GM23248 (cell line): ENCODE measurements at regions not wholly inside any gene's neighbourhood (a gene's known extent, or its start where the extent isn't known, plus 50 kb on each side); places are given as distances from the start of the nearest gene placed in this dataset.
"Not testable (repeated sequence)": the region's sequence is repeated elsewhere in the genome, so short reads cannot be mapped to it uniquely, and the experiment has no call there.

ENCODE experiments used
- DNase-seq: peaks from one replicate; pipeline ENCODE4 v3.0.0-alpha.2; 2015
- H2AFZ ChIP-seq: fragments of 200-600 bp; sonication (generic); 2 replicates; pipeline ENCODE4 v1.6.1; 2016; ENCODE audit warnings: antibody characterized with exemption
- H3F3A ChIP-seq: fragments of 200-600 bp; sonication (generic); 2 replicates; pipeline ENCODE4 v1.6.1; 2016; ENCODE audit warnings: mild to moderate bottlenecking, antibody characterized with exemption, mixed run types; ENCODE audit not compliant: insufficient read depth
- H3K27ac ChIP-seq: fragments of 200-600 bp; sonication (generic); 2 replicates; pipeline ENCODE4 v1.5.1; 2016; ENCODE audit warnings: mild to moderate bottlenecking
- H3K27me3 ChIP-seq: fragments of 200-600 bp; sonication (generic); replicated peaks from 2 replicates; pipeline ENCODE4 v1.6.1; 2016; ENCODE audit warnings: mild to moderate bottlenecking; ENCODE audit not compliant: insufficient read depth
- H3K36me3 ChIP-seq: fragments of 200-600 bp; sonication (generic); 2 replicates; pipeline ENCODE4 v1.6.1; 2016; ENCODE audit warnings: low read depth, mild to moderate bottlenecking
- H3K4me1 ChIP-seq: fragments of 200-600 bp; sonication (generic); 2 replicates; pipeline ENCODE4 v1.6.1; 2016; ENCODE audit warnings: mild to moderate bottlenecking; ENCODE audit not compliant: insufficient read depth
- H3K4me2 ChIP-seq: fragments of 200-600 bp; sonication (generic); one replicate; pipeline ENCODE4 v1.6.1; 2016; ENCODE audit warnings: mild to moderate bottlenecking; ENCODE audit not compliant: unreplicated experiment
- H3K4me3 ChIP-seq: fragments of 200-600 bp; sonication (generic); 2 replicates; pipeline ENCODE4 v1.5.1; 2016; ENCODE audit warnings: mild to moderate bottlenecking
- H3K79me2 ChIP-seq: fragments of 200-600 bp; sonication (generic); 2 replicates; pipeline ENCODE4 v1.6.1; 2016; ENCODE audit warnings: mild to moderate bottlenecking; ENCODE audit not compliant: insufficient read depth
- H3K9ac ChIP-seq: fragments of 200-600 bp; sonication (generic); 2 replicates; pipeline ENCODE4 v1.6.1; 2016; ENCODE audit warnings: mild to moderate bottlenecking
- H3K9me2 ChIP-seq: fragments of 200-600 bp; sonication (generic); 2 replicates; pipeline ENCODE4 v1.6.1; 2016; ENCODE audit warnings: mixed run types, mild to moderate bottlenecking, moderate library complexity; ENCODE audit not compliant: insufficient read depth
- H3K9me3 ChIP-seq: fragments of 200-600 bp; sonication (generic); one replicate; pipeline ENCODE4 v1.6.1; 2017; ENCODE audit warnings: low read depth
- H4K20me1 ChIP-seq: fragments of 200-600 bp; sonication (generic); 2 replicates; pipeline ENCODE4 v1.6.0; 2016; ENCODE audit not compliant: insufficient read depth
- EZH2 ChIP-seq: fragments of 200-600 bp; sonication (generic); IDR thresholded peaks from 2 replicates; pipeline ENCODE4 v1.6.1; 2018; ENCODE audit warnings: antibody characterized with exemption, mild to moderate bottlenecking; ENCODE audit not compliant: insufficient read depth, poor library complexity, severe bottlenecking
- EZH2phosphoT487 ChIP-seq: fragments of 200-600 bp; sonication (generic); IDR thresholded peaks from 2 replicates; pipeline ENCODE4 v1.6.1; 2018; ENCODE audit warnings: antibody characterized with exemption, moderate library complexity, mild to moderate bottlenecking, low read depth; ENCODE audit not compliant: insufficient read depth
- WGBS, 2 experiments: methylation state at CpG; one replicate each; pipeline ENCODE4 v1.1.6; 2015 to 2017; ENCODE audit warnings: low lambda C conversion rate in 2 of 2, low coverage in 1 of 2; ENCODE audit errors: missing lambda C conversion rate in 2 of 2; 5-methylcytosine and 5-hydroxymethylcytosine counted together
- in situ Hi-C: fragments of 300-500 bp; cut with MboI; formaldehyde crosslinking; loops from 2 replicates; pipeline ENCODE4 v1.15.0; 2020

- Histone ChIP-seq H3K9ac (no peak overlapping the region), H3F3A (no peaks in the 10 kb centered on the region), H2AFZ (no peak overlapping the region), H3K9me3 (no peaks in the 10 kb centered on the region), H3K36me3 (no peaks in the 10 kb centered on the region), H3K27me3 (no peaks in the 10 kb centered on the region), H3K4me3 (no peak overlapping the region), H3K79me2 (no peaks in the 10 kb centered on the region), H3K4me1 (no peaks in the 10 kb centered on the region), H3K9me2 (no peaks in the 10 kb centered on the region), H3K4me2 (no peak overlapping the region), H3K27ac (no peak overlapping the region), H4K20me1 (no peaks in the 10 kb centered on the region)
- DNase-seq: no peak
- 90 to 95% methylated on average over 4 of the region's 4 CpGs for WGBS, 2 experiments
- in situ Hi-C loops: loop anchor here (25.0 kb wide), 3 partner anchors 741 to 866 kb away; no protein-coding TSS in a partner anchor
- TF ChIP-seq EZH2 (no peak), EZH2phosphoT487 (no peak)
Measured at GRCh38 chr1:61028136-61028535, 54.2 kb upstream of the NFIA start.

- H3K9me3 ChIP-seq, H3K36me3 ChIP-seq, H3K9me2 ChIP-seq, H3K4me1 ChIP-seq, H4K20me1 ChIP-seq, H3K9ac ChIP-seq, H3F3A ChIP-seq, DNase-seq, H3K4me3 ChIP-seq, in situ Hi-C loops, H3K4me2 ChIP-seq, H3K27ac ChIP-seq, H2AFZ ChIP-seq, H3K79me2 ChIP-seq: not testable (repeated sequence)
- 77 to 85% methylated on average over 7 of the region's 7 CpGs for WGBS, 2 experiments
- H3K27me3 ChIP-seq: peaks cover 18% of the 10 kb centered on the region
Measured at GRCh38 chr1:61018068-61018467, 64.3 kb upstream of the NFIA start.

GRCh38 chr1:61017651-61018050 is 64.7 kb upstream of the NFIA start:
- Histone ChIP-seq H3K9me2 (no peaks in the 10 kb centered on the region), H3F3A (no peaks in the 10 kb centered on the region), H2AFZ (no peak overlapping the region), H4K20me1 (no peaks in the 10 kb centered on the region), H3K36me3 (no peaks in the 10 kb centered on the region), H3K27me3 (peaks cover 18% of the 10 kb centered on the region), H3K27ac (no peak overlapping the region), H3K4me3 (no peak overlapping the region), H3K9ac (no peak overlapping the region), H3K4me1 (no peaks in the 10 kb centered on the region), H3K4me2 (no peak overlapping the region), H3K9me3 (no peaks in the 10 kb centered on the region), H3K79me2 (no peaks in the 10 kb centered on the region)
- in situ Hi-C loops: no loop called here
- 29 to 37% methylated on average over 1 of the region's 1 CpG for WGBS, 2 experiments
- no peak for DNase-seq
- no peak for TF ChIP-seq EZH2phosphoT487
- TF ChIP-seq EZH2: no peak

- H4K20me1 ChIP-seq: no peaks in the 10 kb centered on the region
- no peak overlapping the region for H3K4me2 ChIP-seq
- no peaks in the 10 kb centered on the region for H3K36me3 ChIP-seq
- TF ChIP-seq EZH2: no peak
- DNase-seq: no peak
- no peak overlapping the region for H2AFZ ChIP-seq
- peaks cover 21% of the 10 kb centered on the region for H3K27me3 ChIP-seq
- no peak overlapping the region for H3K27ac ChIP-seq
- no peaks in the 10 kb centered on the region for H3K9me2 ChIP-seq
- no peaks in the 10 kb centered on the region for H3F3A ChIP-seq
- no peaks in the 10 kb centered on the region for H3K79me2 ChIP-seq
- H3K9ac ChIP-seq: no peak overlapping the region
- WGBS, 2 experiments: 59 to 60% methylated on average over 4 of the region's 4 CpGs
- H3K9me3 ChIP-seq: no peaks in the 10 kb centered on the region
- no peak overlapping the region for H3K4me3 ChIP-seq
- no peaks in the 10 kb centered on the region for H3K4me1 ChIP-seq
- in situ Hi-C loops: no loop called here
Measured at GRCh38 chr1:61013946-61014667, 68.3 kb upstream of the NFIA start.
